ENCODE measurements at regions not wholly inside any gene's neighbourhood (a gene's known extent, or its start where the extent isn't known, plus 50 kb on each side); places are given as distances from the start of the nearest gene placed in this dataset.

DNA sequence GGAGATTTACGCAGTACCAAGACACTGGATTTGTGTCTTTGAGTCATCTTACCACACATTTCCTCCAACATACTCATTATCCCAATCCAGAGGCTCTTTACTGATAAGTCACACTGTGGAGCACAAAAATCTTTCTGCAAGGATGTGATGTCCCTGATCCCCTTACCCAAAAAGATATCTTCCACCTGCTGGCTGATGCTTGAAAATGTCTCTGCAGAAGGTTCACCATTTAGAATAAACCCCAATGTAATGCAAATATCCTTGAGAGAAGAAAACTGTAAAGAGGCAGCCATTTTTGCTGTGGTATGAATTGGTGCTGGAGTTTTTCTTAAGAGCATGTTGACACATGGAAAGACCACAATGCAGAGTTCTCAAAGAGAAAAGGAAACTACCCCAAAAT lies 65.7 kb upstream of the RORB start:
- no peak for TF ChIP-seq CTCF (conservative IDR thresholded peaks at IDR 0.05; ENCODE audit: low read length)

GRCh38 chr9:74443036-74443750 lies 53.9 kb upstream of the RORB start:
- no peak for DNase-seq (ENCODE audit: low read depth)

More for the DNA sequence above, 65.7 kb upstream of the RORB start:
- H3K4me3 ChIP-seq (ENCODE audit: low read length) = no peak overlapping the region
- no peak for DNase-seq (ENCODE audit: low read depth)

DNA sequence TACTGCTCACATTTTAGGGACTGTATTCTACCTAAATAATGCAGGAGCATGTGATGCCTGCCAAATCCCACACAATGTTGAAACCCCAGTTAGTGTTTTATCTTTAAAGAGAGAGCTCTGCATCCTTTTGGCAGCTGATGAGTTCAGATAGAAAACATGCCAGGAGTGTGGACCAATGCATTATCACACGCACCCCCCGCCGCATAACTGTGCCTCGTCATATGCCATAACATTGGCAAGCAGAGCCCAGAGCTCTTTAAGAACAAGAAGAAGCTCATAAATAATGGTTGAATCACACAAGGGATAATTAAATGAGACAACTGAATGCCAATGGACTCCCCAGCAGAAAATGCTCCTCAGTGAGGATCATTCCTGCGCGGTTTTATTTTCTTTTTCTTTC lies 52.8 kb upstream of the RORB start:
- no peak for TF ChIP-seq CTCF (conservative IDR thresholded peaks at IDR 0.05; ENCODE audit: low read length)
- no peak for DNase-seq (ENCODE audit: low read depth)
- H3K4me3 ChIP-seq (ENCODE audit: low read length) = no peak overlapping the region

More at GRCh38 chr9:74443036-74443750, 53.9 kb upstream of the RORB start:
- TF ChIP-seq CTCF (conservative IDR thresholded peaks at IDR 0.05; ENCODE audit: low read length) = no peak
- H3K4me3 ChIP-seq (ENCODE audit: low read length) = no peak overlapping the region
